Femur (tissue), 1 donor: ENCODE measurements at regions not wholly inside any gene's neighbourhood (a gene's known extent, or its start where the extent isn't known, plus 50 kb on each side); places are given as distances from the start of the nearest gene placed in this dataset.
"Not testable (repeated sequence)": the region's sequence is repeated elsewhere in the genome, so short reads cannot be mapped to it uniquely, and the experiment has no call there.

Experiments used
- DNase-seq: peaks from one replicate; pipeline ENCODE4 v3.0.0-alpha.2; 2017

DNA sequence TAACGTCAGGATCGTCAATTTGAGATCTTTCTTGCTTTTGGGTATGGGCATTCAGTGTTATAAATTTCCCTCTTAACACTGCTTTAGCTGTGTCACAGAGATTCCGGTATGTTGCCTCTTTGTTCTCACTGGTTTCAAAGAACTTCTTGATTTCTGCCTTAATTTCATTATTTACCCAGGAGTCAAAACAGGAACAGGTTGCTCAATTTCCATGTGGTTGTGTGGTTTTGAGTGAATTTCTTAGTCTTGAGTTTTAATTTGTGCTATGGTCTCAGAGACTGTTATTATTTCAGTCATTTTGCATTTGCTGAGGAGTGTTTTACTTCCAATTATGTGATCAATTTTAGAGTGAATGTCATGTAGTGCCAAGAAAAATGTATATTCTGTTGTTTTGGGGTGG is 153.1 kb downstream of the PCDH17 start:
- no peak for DNase-seq

DNA sequence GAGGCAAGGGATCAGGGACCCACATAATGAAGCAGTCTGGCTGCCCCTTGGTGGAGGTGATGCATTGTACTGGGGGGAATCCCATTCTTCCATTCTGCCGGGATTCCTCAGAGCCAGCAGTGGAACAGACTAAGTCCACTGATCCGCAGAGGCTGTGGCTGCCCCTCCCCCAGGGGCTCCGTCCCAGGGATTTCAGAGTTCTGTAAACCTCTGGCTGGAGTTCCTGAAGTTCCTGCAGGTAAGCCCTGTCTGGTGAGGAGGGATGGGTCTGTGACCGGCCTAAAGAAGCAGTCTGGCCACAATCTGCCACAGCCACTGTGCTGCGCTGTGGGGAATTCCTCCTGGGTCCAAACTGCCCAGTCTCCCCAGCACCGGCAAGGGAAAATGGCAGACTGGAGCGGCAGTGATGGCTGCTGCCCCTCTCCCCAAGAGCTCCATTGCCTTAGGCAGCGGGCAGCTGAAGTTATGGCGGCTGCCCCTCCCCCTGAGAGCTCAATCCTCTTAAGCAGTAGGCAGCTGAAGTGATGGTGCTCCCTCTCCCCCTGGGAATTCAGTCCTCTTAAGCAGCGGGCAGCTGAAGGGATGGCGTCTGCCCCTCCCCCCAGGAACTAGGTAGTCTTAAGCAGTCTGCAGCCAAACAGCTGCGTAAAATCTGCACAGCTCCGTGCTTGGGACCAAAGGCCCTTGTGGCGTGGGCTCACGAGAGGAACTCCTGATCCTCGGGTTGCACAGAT is 155.7 kb downstream of the PCDH17 start:
- no peak for DNase-seq

DNA sequence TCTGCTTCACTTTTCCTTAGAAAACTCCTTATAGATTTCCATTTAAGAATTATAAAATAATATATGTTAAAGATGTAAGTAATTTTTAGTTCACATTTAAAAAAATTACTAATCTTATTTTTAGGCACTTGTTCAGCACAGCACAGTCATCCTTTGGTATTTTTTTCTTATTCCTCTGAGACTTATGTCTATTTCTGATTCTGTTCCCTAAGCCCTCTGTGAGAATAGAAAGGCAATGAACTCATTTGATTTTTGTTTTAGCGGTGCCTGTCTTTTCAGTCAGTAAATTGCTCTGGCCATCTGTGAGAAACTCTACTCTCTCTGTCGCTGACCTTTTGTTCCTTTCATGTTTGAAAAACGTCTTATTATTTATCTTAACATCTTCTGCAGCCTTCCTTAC is 168.1 kb downstream of the PCDH17 start:
- no peak for DNase-seq

DNA sequence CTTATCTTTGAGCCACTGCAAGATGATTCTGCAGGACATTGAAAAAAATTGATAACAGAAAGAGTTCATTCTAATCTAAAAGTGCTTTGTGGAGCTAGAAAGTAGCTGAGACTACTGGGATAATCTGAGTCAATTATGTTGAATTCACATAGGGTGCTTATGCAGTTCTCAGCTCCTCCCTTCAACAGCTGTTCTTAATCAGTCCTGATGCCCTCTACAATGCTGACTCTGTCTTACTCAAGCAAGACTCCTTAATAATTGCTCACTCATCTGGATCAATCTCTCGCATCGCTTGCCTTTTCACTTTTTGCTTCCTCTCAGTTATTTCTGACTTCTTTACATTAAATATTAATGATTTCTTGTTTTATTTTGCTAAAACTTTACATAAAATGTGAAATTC is 182.1 kb downstream of the PCDH17 start:
- DNase-seq: no peak

DNA sequence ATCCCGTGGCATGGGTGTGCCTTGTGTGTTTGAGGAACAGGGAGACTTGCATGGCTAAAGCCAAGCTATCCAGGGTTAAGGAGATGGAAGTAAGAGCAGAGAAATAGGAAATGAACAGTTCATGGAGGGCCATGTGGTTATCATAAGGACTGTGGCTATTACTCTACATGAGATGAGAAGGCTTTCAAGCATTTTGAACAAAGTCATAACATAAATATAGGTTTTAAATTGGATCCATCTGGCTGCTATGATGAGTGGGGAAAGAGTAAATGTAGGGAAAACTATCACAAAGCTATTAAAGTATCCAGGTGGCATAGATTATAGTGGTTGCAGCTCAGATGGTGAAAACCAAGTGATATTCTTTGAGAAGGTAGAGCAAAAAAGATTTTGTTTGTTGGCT is 184.1 kb downstream of the PCDH17 start:
- DNase-seq: no peak

DNA sequence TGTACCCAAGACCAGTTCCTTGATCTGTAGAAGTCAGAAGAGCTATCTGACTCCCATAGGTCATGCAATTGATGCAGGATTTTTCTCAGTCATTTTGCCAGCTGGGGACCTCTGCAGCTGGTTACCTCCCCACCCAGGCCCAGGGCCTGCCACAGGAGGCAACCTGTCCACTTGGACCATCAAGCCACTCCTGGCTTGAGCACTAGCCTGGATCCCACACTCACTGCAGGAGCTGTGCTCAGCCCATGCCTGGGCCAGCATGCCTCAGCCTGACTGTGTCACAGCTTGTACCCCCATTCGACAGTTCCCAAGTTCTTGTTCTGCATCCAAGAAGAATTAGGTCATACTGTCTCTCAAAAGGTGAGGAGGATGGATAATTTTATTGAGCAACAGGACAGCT is 189.4 kb downstream of the PCDH17 start:
- DNase-seq: no peak

DNA sequence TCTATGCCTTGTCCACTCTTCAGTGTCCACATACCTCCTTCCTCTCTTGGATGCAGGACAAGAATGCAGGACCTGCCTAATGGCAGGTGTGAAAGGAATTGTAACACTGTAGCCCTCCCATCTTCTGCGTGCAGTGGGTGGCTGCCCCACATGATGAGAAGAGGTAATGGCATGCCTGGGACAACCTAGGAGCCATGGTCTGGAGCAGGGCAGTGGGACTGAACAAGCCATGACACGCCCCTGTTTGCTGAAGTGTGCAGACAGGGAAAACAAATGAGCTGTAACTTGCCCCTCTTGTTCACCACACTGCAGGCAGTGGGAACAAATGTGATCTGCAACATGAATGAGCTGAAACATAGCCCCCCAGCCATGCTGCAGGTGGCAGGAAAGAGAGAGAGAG is 192.2 kb downstream of the PCDH17 start:
- DNase-seq: no peak

DNA sequence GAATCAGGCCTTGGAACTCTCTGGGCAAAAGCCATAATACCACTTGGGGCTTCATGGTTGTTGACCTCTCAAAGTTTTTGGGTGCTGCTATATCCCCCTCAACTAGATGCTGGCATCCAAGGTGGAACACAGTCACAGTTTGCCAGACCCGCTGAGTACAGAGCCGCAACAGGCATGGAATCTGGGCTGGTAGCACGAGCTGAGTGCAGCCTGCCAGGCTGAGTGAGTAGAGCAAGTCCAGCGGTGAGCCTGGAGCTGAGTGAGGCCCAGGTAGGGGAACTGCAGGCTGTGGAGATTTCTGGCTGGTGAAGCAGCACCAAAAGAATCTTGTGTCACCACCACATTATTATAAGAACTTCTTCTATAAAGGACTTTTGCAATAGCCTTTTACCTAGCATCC is 192.6 kb downstream of the PCDH17 start:
- DNase-seq: no peak

DNA sequence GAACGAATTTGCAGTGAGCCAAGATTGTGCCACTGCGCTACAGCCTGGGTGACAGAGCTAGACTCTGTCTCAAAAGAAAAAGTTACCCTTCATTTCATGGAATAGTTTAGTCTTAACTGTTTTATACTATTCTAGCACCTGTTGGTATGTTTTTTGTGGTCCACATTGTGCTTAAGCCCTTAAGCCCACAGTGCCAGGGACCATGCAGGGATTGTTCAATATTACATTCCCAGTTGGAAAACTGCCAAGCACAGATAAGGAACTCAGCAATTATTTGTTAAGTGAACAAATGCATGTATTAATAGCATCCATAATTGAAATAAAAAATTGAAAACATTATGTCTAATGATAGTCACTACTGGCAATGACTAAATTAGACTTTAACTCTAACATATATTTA is 193.5 kb downstream of the PCDH17 start:
- no peak for DNase-seq

DNA sequence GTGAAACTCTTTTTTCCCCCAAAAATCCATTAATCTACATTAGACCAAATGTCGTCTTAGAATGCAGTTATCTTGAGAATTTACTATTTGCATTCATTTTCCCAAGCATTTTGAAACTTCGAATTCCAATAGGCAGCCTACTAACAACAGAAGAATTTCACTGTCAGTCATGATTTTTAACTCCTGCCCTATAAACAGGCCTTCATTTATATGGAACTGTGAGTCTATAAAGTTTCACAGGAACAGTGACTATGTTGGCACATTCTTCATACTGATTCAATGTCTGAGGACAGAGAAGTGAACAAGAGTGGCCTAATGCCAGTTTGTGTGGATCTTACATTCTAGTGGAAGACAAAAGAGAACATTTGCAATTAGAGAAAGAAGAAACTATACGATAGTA is 198.0 kb downstream of the PCDH17 start:
- DNase-seq: no peak

DNA sequence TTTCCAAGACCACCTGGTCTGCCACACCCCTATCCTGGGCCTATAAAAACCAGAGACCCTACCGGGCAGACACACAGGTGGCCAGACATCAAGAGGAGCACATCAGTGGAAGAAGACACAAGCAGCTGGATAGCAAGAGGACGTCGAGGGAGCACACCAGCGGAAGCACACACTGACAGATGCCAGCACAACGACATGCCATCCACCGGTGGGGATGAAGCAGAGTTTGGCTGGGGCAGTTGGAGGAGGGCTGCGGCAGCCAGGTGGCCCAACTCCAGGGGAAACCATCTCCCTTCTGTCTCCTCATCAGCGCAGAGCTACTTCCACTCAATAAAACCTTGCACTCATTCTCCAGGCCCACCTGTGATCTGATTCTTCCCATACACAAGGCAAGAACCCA is 200.6 kb downstream of the PCDH17 start:
- no peak for DNase-seq

DNA sequence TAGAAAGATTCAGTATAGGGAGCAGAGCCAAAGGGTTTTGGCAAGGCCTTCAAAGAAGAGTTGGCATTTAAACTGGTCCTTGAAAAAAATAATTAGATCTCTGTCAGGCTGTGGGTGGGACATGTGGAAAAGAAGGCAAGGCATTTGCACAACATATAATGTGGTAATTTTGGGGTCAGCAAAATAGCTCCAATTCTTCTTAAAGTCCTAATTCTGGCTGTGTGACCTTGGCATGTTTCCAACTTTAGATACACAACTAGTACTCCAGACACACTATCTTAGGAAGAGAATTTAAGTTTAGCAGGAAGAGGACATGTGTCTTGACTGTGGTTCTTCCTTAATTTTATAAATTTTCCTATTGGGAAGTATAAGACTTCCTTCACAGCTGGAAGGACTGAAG is 206.3 kb downstream of the PCDH17 start:
- DNase-seq: no peak

DNA sequence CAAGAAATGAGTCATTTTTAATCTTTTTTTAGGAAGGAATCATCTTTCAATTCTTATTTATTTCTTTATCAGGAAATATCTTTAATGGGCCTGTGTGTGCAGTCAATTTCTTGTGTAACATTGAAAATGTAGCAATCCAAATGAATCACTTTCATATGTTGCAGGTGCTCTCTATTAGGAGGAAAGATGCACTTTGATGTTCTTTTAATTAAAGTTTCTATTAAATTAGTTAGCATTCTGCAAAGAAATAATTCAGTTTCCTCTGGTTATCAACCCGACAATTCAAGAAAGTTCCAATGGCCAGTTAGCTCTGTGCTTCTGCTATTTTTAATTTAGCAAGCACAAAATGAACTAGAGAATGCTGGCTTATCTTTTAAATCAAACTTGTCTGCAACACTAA is 212.0 kb downstream of the PCDH17 start:
- DNase-seq: no peak

DNA sequence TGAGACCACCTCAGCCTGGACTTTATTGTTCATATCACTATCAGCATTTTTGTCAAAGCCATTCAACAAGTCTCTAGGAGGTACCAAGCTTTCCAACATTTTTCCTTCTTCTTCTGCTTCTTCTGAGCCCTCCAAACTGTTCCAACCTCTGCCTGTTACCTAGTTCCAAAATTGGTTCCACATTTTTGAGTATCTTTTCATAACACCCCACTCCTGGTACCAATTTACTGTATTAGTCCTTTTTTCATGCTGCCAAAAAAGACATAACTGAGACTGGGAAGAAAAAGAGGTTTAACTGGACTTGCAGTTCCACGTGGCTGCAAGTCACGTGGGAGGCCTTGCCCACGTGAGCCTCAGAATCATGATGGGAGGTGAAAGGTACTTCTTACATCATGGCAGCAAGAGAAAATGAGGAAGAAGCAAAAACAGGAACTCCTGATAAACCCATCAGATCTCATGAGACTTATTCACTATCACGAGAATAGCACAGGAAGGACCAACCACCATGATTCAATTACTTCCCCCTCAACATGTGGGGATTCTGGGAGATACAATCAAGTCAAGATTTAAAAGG is 215.1 kb downstream of the PCDH17 start:
- DNase-seq: no peak

DNA sequence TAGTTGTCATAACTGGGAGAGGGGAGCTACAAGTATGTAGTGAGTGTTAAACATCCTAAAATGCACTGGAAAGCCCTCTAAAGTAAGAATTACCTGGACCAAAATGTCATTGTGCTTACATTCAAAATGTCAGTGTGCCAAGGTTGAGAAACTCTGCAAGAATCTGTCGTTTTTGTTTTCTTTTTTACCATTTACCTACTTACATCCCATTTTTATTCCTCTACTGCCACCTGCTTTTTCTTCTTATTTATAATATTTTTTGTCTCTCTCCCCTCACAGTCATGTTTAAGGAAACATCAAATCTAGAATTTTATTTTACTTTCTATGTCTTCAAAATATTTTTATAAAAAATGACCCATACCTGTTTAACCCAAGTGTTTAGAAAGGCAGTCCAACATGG is 226.4 kb downstream of the PCDH17 start:
- no peak for DNase-seq

DNA sequence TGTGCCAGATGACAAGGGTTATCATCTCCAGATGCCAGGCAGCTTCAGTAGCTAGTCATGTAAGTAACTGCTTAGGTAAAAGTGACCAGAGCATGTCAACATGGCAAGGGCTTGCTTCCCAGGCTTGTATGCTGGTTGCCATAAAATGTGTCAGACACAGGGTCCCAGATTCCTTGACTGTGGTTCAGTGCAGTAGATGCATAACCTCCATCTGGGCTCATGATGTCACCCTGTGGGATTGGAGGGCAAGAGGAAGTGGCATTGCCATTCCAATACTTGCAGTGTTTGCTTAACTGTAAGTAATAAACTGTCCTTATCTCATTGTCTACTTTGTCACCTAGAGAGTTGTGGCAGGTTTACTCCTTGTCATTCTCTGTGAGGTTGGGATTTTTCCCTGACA is 226.8 kb downstream of the PCDH17 start:
- no peak for DNase-seq

DNA sequence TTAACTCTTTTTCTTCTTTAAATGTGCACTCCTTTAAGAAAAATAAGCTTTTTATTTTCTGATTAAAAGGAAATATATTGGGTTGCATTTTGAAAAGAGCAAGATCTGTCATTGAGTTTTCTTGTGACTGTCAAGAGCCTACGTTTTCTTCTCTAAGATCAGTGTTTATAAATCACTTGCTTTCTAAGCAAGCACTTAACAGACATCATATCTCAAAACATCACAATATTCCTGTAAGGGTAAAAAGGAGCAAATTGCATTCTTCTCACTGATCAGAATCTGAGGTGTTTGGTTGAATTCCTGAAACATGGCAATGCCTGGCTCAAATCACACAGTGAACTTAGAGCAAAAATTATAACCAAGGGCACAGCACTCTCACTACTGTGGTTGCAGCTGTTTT is 231.3 kb downstream of the PCDH17 start:
- no peak for DNase-seq

DNA sequence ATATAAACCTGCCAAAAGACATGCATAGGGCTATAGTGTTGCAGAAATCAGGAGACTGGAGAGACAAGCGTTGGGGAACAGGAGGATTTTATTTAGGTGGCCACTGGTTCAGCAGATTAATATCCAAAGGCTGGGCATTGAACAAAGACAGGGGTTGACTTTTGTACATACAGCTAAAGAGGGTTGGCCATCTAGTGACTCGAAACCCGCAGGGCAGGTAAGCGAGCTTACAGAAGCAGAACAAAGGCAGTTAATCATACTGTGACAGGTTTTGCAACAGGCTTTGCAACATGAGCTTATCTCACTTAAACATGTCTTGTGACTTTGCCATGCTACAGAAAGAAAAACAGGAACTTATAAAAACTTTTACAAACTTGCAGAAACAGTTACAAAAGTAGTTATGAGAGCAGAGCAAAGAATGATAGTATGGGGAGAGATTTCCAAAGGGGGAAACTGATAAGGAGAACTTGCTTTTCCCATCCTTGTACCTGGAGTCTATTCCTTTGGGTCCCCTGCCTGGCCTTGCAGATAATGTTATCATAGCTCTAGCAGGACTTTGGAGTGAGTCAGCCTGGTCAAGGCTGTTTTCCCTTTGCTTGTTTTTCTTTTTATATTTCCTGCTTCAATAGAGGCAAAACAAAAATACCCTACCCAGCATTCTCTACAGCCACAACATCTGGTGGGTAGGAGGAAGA is 234.2 kb downstream of the PCDH17 start:
- no peak for DNase-seq

DNA sequence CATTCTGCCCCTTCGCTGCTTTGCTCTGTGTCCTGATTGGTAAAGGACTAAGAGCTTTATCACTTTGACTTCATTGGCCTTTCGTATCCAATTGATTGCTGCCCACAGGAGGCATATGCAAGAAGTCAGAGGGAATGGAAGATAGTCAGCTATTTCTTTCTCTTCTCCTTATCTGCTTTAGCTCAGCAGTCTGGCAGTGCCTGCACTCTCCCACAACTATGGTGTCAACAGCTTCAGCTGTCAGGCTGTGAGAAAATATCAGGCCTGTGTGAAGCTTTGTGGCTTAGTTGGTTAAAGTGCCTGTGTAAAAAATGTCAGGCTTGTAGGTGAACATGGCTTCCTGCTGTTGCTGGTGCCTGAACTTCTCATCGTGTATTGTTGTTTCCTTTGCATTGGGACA is 243.0 kb downstream of the PCDH17 start:
- no peak for DNase-seq

DNA sequence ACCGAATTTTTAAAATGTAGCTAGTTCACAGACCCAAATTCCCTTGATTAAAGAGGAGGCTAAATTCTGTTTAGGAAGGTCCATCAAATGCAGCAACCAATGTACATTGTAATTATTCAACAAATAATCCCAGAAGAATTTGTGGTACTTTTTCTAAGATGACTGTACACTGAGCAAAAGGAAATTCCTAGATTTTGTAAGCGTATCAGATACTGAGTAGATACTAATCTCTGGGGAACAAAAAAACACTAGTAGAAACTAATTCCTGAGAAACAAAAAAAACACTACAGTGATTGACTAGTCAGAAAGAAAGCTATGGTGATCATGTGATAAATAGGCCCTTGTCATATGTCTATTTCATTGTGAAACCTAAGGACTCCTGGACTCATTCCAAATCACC is 246.1 kb downstream of the PCDH17 start:
- no peak for DNase-seq

DNA sequence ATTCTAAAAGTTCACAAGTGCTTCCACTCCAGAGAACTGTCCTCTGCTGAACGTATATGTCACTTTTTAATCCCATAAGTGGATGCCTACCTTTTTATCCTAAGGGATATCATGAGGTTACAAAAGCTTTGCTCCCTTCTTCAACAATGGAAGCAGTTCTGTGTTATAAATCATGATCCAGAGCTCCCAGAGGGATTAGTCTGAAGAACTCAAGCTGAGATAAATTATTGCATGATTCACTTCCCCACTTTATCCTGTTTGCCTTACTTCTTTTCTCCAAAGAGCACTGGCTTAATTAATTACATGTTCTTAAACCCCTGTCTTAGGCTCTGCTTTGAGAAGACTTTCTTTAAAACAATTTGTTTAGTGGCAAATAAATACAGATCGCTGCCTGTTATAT is 246.7 kb downstream of the PCDH17 start:
- no peak for DNase-seq

DNA sequence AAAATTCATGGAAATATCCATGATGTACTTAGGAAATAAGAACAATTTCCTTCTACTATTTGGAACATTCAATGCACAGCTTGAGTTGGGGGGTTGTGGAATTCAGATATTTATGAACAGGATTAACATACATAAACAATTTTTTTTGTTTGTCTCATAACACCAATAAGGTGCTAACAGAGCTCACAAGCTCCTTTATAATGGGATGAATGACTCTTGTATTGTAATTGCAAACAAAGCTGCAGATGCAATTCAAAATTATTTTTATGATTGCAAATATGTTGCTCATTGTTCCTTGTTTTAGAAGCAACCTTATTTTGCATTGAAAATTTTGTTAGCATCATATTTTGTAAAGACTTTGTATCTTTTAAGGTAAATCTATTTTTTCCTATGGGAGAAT is 265.7 kb downstream of the PCDH17 start:
- no peak for DNase-seq

DNA sequence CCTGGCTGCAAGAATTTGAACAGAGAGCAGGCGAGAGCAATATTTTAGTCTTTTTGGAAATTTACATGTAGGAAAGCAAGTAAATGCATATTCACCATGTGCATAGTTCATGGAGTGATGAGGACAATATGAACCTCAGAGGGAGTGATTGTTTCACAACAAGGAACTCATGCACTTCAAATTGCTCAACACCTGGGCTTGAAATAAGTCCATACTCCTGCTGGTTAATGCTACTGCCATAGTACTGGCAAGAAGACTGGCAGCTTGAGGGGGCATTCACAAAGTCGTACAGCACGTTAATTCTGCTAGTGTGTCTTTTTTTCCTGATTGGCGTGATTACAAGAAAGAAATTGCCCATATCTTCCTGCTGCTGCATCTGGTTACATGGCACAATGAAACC is 267.6 kb downstream of the PCDH17 start:
- no peak for DNase-seq

DNA sequence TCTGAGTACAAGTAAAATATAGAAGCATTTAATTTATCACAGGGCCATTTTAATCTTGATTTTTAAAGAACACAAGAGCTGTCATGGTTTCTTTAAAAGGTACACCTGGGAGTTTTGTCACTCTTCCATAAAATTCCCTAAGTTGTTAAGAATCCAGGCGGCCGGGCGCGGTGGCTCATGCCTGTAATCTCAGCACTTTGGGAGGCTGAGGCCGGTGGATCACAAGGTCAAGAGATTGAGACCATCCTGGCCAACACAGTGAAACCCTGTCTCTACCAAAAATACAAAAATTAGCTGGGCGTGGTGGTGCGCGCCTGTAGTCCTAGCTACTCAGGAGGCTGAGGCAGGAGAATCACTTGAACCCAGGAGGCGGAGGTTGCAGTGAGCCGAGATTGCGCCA is 278.3 kb downstream of the PCDH17 start:
- not testable (repeated sequence) for DNase-seq

DNA sequence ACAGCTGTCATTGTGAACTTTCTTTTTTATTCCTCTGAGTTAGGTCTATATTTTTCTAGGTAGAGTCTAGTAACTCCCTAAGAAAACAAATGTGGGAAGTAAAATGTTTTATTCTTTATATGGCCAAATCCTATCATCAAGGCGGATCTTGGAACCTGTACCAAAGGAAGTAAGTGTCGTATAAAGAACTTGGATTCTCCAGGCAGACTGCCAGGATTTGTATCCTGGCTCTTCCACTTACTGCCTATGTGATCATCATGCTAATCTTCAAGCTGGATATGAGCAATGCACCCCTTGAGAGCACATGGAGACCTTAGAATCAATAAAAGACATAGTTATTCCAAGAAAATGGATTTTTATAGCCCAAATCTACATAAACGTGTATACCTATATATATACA is 286.5 kb downstream of the PCDH17 start:
- DNase-seq: no peak
